HEK293 (cell line): ENCODE measurements at regions not wholly inside any gene's neighbourhood (a gene's known extent, or its start where the extent isn't known, plus 50 kb on each side); places are given as distances from the start of the nearest gene placed in this dataset.
A peak's percentile ranks its signal among the peaks of the same experiment; 100 is the strongest.

Experiments used
- CTCF ChIA-PET: fragments of 350-600 bp; formaldehyde crosslinking; extraction: SDS; loops from one replicate; lab custom pipeline; 2021; ENCODE audit warnings: antibody characterized with exemption; lab: Yijun Ruan, JAX
- POLR2A ChIA-PET: fragments of 300-600 bp; formaldehyde crosslinking; extraction: SDS; loops from one replicate; lab custom pipeline; 2020; ENCODE audit warnings: antibody characterized with exemption, inconsistent platforms; lab: Yijun Ruan, JAX
- H3K27ac ChIP-seq: fragments of 200-500 bp; sonication (Bioruptor generic); 2 replicates; pipeline ENCODE4 v1.5.1; 2014; ENCODE audit warnings: low read depth, low read length, control low read depth, inconsistent platforms; ENCODE audit errors: extremely low read depth
- H3K36me3 ChIP-seq, 2 experiments: fragments of 200-500 bp in 1 of 2; sonication (Bioruptor generic) in 1 of 2; 1 replicate in 1 of 2; 2 replicates in 1 of 2; pipeline ENCODE4 v1.5.1; 2014 to 2017; ENCODE audit warnings: inconsistent platforms in 2 of 2, low read length in 2 of 2; ENCODE audit not compliant: control insufficient read depth in 2 of 2, insufficient read depth in 1 of 2
- H3K4me1 ChIP-seq: fragments of 200-500 bp; sonication (Bioruptor generic); 2 replicates; pipeline ENCODE4 v1.5.1; 2014; ENCODE audit warnings: mild to moderate bottlenecking, low read length, inconsistent platforms; ENCODE audit not compliant: control insufficient read depth, insufficient read depth
- H3K4me3 ChIP-seq: 2 replicates; pipeline ENCODE4 v1.5.1; 2011; ENCODE audit warnings: low read depth, mild to moderate bottlenecking, control low read depth, low read length, moderate library complexity
- H3K9me3 ChIP-seq: fragments of 200-500 bp; sonication (Bioruptor generic); 2 replicates; pipeline ENCODE4 v1.5.1; 2014; ENCODE audit warnings: low read depth, low read length, inconsistent platforms; ENCODE audit not compliant: control insufficient read depth, insufficient read depth
- HOXA7 ChIP-seq: sonication (generic); formaldehyde crosslinking; IDR thresholded peaks from 2 replicates; pipeline ENCODE4 v1.8.1; 2022; ENCODE audit warnings: missing genetic modification reagents, borderline replicate concordance
- KLF8 ChIP-seq: fragments of 450-650 bp; formaldehyde crosslinking; IDR thresholded peaks from 2 replicates; pipeline ENCODE4 v1.5.1; 2016; ENCODE audit warnings: missing biosample characterization, missing genetic modification characterization
- OSR2 ChIP-seq: fragments of 450-650 bp; formaldehyde crosslinking; IDR thresholded peaks from 2 replicates; pipeline ENCODE4 v1.5.1; 2016; ENCODE audit warnings: missing biosample characterization, missing genetic modification characterization
- OVOL3 ChIP-seq: fragments of 450-650 bp; formaldehyde crosslinking; IDR thresholded peaks from 2 replicates; pipeline ENCODE4 v1.5.1; 2016; ENCODE audit warnings: missing biosample characterization, missing genetic modification characterization
- SP7 ChIP-seq: fragments of 450-650 bp; formaldehyde crosslinking; IDR thresholded peaks from 2 replicates; pipeline ENCODE4 v1.5.1; 2016; ENCODE audit warnings: missing biosample characterization, missing genetic modification characterization
- TRIM28 ChIP-seq: IDR thresholded peaks from 2 replicates; pipeline ENCODE4 v1.6.1; 2011; ENCODE audit warnings: low read length, control low read depth, borderline replicate concordance
- YY1 ChIP-seq: fragments of 450-650 bp; formaldehyde crosslinking; IDR thresholded peaks from 2 replicates; pipeline ENCODE4 v1.5.1; 2018; ENCODE audit warnings: missing biosample characterization, missing genetic modification characterization
- ZBTB8A ChIP-seq: fragments of 450-650 bp; formaldehyde crosslinking; IDR thresholded peaks from 2 replicates; pipeline ENCODE4 v1.5.1; 2016; ENCODE audit warnings: missing biosample characterization, missing genetic modification characterization
- ZNF157 ChIP-seq: fragments of 450-650 bp; formaldehyde crosslinking; IDR thresholded peaks from 2 replicates; pipeline ENCODE4 v1.5.1; 2016; ENCODE audit warnings: missing biosample characterization, missing genetic modification characterization
- ZNF48 ChIP-seq: fragments of 450-650 bp; formaldehyde crosslinking; IDR thresholded peaks from 2 replicates; pipeline ENCODE4 v1.5.1; 2016; ENCODE audit warnings: missing biosample characterization, missing genetic modification characterization
- ZNF610 ChIP-seq: fragments of 450-650 bp; formaldehyde crosslinking; IDR thresholded peaks from 2 replicates; pipeline ENCODE4 v1.5.1; 2016; ENCODE audit warnings: missing biosample characterization, missing genetic modification characterization, borderline replicate concordance
- ZNF623 ChIP-seq: fragments of 450-650 bp; formaldehyde crosslinking; IDR thresholded peaks from 2 replicates; pipeline ENCODE4 v1.5.1; 2016; ENCODE audit warnings: missing biosample characterization, missing genetic modification characterization
- ZNF747 ChIP-seq: fragments of 450-650 bp; formaldehyde crosslinking; IDR thresholded peaks from 2 replicates; pipeline ENCODE4 v1.5.1; 2016; ENCODE audit warnings: missing biosample characterization, missing genetic modification characterization
- TF ChIP-seq, protein P1 (sequence below): fragments of 450-650 bp; formaldehyde crosslinking; IDR thresholded peaks from 2 replicates; pipeline ENCODE4 v1.5.1; 2016; ENCODE audit warnings: missing biosample characterization, missing genetic modification characterization
- TF ChIP-seq, protein P2 (sequence below): fragments of 450-650 bp; formaldehyde crosslinking; IDR thresholded peaks from 2 replicates; pipeline ENCODE4 v1.5.1; 2016; ENCODE audit warnings: missing biosample characterization, missing genetic modification characterization
- TF ChIP-seq, protein P3 (sequence below): fragments of 450-650 bp; formaldehyde crosslinking; IDR thresholded peaks from 2 replicates; pipeline ENCODE4 v1.5.1; 2016; ENCODE audit warnings: missing biosample characterization, missing genetic modification characterization, borderline replicate concordance
- TF ChIP-seq, protein P4 (sequence below): fragments of 450-650 bp; formaldehyde crosslinking; IDR thresholded peaks from 2 replicates; pipeline ENCODE4 v1.5.1; 2017; ENCODE audit warnings: missing biosample characterization, mild to moderate bottlenecking, missing genetic modification characterization, moderate library complexity
- TF ChIP-seq, protein P5 (sequence below): fragments of 450-650 bp; formaldehyde crosslinking; IDR thresholded peaks from 2 replicates; pipeline ENCODE4 v1.5.1; 2016; ENCODE audit warnings: missing biosample characterization, missing genetic modification characterization, borderline replicate concordance
- TF ChIP-seq, protein P6 (sequence below): fragments of 450-650 bp; formaldehyde crosslinking; IDR thresholded peaks from 2 replicates; pipeline ENCODE4 v1.5.1; 2016; ENCODE audit warnings: missing biosample characterization, missing genetic modification characterization, low read depth

DNA sequence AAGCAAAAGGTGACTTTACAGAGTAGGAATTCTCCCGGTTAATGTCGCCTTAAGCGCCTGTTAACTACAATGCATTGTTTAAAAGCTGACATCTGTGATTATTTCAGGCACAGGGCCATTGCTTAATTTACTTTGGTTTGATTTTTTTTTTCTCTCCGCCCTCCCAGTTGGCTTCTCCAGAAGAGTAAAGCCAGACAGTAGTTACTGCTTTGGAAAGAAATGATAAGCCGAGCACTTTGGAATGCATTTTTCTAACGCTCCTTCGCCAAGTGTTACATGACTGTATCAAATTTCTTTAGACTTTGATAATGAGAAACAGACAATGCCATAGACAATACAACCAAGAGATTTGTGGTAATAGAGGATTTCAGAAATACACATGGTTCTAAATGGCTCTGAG is 383.0 kb upstream of the TENM3 start (continued):
- TF ChIP-seq, protein P1, sequence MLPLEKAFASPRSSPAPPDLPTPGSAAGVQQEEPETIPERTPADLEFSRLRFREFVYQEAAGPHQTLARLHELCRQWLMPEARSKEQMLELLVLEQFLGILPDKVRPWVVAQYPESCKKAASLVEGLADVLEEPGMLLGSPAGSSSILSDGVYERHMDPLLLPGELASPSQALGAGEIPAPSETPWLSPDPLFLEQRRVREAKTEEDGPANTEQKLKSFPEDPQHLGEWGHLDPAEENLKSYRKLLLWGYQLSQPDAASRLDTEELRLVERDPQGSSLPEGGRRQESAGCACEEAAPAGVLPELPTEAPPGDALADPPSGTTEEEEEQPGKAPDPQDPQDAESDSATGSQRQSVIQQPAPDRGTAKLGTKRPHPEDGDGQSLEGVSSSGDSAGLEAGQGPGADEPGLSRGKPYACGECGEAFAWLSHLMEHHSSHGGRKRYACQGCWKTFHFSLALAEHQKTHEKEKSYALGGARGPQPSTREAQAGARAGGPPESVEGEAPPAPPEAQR (tag by site-specific recombination), result no peak
- no peak for TF ChIP-seq ZBTB8A (tag by site-specific recombination)
- peak; percentile 78 for TF ChIP-seq OSR2 (tag by site-specific recombination)
- no peak for TF ChIP-seq ZNF610 (tag by site-specific recombination)
- TF ChIP-seq ZNF747 (tag by site-specific recombination), result no peak
- no peak for TF ChIP-seq ZNF623 (tag by site-specific recombination)
- no peak for TF ChIP-seq HOXA7
- TF ChIP-seq YY1 (tag by site-specific recombination), result no peak
- TF ChIP-seq, protein P2, sequence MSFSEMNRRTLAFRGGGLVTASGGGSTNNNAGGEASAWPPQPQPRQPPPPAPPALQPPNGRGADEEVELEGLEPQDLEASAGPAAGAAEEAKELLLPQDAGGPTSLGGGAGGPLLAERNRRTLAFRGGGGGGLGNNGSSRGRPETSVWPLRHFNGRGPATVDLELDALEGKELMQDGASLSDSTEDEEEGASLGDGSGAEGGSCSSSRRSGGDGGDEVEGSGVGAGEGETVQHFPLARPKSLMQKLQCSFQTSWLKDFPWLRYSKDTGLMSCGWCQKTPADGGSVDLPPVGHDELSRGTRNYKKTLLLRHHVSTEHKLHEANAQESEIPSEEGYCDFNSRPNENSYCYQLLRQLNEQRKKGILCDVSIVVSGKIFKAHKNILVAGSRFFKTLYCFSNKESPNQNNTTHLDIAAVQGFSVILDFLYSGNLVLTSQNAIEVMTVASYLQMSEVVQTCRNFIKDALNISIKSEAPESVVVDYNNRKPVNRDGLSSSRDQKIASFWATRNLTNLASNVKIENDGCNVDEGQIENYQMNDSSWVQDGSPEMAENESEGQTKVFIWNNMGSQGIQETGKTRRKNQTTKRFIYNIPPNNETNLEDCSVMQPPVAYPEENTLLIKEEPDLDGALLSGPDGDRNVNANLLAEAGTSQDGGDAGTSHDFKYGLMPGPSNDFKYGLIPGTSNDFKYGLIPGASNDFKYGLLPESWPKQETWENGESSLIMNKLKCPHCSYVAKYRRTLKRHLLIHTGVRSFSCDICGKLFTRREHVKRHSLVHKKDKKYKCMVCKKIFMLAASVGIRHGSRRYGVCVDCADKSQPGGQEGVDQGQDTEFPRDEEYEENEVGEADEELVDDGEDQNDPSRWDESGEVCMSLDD (tag by site-specific recombination), result no peak

DNA sequence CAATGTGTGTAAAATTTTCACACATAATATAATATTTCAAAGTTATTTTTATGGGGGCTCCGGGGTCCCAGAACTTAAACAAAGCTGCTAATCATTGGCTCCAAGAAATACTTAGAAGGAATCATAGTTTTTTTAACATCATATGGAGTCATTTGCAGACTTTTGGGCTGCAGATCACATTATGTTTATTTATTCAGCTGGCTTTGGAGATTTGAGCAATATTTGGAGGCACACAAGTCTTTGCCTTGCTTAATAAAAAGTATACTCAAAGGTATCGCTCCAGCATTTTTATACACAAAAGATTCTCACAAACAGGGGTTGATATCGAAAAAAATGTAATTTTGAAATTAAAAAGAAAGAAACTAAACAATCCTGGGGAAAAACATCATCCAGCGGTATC is 382.5 kb upstream of the TENM3 start:
- TF ChIP-seq ZNF48, result no peak
- TF ChIP-seq HOXA7, result no peak
- TF ChIP-seq OVOL3, result no peak
- TF ChIP-seq, protein P3, sequence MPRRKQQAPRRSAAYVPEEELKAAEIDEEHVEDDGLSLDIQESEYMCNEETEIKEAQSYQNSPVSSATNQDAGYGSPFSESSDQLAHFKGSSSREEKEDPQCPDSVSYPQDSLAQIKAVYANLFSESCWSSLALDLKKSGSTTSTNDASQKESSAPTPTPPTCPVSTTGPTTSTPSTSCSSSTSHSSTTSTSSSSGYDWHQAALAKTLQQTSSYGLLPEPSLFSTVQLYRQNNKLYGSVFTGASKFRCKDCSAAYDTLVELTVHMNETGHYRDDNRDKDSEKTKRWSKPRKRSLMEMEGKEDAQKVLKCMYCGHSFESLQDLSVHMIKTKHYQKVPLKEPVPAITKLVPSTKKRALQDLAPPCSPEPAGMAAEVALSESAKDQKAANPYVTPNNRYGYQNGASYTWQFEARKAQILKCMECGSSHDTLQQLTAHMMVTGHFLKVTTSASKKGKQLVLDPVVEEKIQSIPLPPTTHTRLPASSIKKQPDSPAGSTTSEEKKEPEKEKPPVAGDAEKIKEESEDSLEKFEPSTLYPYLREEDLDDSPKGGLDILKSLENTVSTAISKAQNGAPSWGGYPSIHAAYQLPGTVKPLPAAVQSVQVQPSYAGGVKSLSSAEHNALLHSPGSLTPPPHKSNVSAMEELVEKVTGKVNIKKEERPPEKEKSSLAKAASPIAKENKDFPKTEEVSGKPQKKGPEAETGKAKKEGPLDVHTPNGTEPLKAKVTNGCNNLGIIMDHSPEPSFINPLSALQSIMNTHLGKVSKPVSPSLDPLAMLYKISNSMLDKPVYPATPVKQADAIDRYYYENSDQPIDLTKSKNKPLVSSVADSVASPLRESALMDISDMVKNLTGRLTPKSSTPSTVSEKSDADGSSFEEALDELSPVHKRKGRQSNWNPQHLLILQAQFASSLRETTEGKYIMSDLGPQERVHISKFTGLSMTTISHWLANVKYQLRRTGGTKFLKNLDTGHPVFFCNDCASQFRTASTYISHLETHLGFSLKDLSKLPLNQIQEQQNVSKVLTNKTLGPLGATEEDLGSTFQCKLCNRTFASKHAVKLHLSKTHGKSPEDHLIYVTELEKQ (tag by site-specific recombination), result no peak
- no peak for TF ChIP-seq ZNF623 (tag by site-specific recombination)
- TF ChIP-seq, protein P4, sequence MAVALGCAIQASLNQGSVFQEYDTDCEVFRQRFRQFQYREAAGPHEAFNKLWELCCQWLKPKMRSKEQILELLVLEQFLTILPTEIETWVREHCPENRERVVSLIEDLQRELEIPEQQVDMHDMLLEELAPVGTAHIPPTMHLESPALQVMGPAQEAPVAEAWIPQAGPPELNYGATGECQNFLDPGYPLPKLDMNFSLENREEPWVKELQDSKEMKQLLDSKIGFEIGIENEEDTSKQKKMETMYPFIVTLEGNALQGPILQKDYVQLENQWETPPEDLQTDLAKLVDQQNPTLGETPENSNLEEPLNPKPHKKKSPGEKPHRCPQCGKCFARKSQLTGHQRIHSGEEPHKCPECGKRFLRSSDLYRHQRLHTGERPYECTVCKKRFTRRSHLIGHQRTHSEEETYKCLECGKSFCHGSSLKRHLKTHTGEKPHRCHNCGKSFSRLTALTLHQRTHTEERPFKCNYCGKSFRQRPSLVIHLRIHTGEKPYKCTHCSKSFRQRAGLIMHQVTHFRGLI, result no peak
- no peak for TF ChIP-seq ZBTB8A (tag by site-specific recombination)
- TF ChIP-seq ZNF157 (tag by site-specific recombination), result no peak
- no peak for TF ChIP-seq TRIM28
- TF ChIP-seq, protein P5, sequence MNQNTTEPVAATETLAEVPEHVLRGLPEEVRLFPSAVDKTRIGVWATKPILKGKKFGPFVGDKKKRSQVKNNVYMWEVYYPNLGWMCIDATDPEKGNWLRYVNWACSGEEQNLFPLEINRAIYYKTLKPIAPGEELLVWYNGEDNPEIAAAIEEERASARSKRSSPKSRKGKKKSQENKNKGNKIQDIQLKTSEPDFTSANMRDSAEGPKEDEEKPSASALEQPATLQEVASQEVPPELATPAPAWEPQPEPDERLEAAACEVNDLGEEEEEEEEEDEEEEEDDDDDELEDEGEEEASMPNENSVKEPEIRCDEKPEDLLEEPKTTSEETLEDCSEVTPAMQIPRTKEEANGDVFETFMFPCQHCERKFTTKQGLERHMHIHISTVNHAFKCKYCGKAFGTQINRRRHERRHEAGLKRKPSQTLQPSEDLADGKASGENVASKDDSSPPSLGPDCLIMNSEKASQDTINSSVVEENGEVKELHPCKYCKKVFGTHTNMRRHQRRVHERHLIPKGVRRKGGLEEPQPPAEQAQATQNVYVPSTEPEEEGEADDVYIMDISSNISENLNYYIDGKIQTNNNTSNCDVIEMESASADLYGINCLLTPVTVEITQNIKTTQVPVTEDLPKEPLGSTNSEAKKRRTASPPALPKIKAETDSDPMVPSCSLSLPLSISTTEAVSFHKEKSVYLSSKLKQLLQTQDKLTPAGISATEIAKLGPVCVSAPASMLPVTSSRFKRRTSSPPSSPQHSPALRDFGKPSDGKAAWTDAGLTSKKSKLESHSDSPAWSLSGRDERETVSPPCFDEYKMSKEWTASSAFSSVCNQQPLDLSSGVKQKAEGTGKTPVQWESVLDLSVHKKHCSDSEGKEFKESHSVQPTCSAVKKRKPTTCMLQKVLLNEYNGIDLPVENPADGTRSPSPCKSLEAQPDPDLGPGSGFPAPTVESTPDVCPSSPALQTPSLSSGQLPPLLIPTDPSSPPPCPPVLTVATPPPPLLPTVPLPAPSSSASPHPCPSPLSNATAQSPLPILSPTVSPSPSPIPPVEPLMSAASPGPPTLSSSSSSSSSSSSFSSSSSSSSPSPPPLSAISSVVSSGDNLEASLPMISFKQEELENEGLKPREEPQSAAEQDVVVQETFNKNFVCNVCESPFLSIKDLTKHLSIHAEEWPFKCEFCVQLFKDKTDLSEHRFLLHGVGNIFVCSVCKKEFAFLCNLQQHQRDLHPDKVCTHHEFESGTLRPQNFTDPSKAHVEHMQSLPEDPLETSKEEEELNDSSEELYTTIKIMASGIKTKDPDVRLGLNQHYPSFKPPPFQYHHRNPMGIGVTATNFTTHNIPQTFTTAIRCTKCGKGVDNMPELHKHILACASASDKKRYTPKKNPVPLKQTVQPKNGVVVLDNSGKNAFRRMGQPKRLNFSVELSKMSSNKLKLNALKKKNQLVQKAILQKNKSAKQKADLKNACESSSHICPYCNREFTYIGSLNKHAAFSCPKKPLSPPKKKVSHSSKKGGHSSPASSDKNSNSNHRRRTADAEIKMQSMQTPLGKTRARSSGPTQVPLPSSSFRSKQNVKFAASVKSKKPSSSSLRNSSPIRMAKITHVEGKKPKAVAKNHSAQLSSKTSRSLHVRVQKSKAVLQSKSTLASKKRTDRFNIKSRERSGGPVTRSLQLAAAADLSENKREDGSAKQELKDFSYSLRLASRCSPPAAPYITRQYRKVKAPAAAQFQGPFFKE (tag by site-specific recombination), result no peak
- no peak for TF ChIP-seq KLF8
- TF ChIP-seq SP7 (tag by site-specific recombination), result no peak
- TF ChIP-seq, protein P6, sequence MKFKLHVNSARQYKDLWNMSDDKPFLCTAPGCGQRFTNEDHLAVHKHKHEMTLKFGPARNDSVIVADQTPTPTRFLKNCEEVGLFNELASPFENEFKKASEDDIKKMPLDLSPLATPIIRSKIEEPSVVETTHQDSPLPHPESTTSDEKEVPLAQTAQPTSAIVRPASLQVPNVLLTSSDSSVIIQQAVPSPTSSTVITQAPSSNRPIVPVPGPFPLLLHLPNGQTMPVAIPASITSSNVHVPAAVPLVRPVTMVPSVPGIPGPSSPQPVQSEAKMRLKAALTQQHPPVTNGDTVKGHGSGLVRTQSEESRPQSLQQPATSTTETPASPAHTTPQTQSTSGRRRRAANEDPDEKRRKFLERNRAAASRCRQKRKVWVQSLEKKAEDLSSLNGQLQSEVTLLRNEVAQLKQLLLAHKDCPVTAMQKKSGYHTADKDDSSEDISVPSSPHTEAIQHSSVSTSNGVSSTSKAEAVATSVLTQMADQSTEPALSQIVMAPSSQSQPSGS, result no peak
- POLR2A ChIA-PET, result no interaction called here
- CTCF ChIA-PET, result no interaction called here
- Histone ChIP-seq H3K36me3 (no peaks in the 10 kb centered on the region), H3K9me3 (no peaks in the 10 kb centered on the region), H3K4me3 (no peak overlapping the region), H3K4me1 (peaks cover 12% of the 10 kb centered on the region), H3K27ac (no peak overlapping the region)
